B cell (primary cell): ENCODE measurements at regions not wholly inside any gene's neighbourhood (a gene's known extent, or its start where the extent isn't known, plus 50 kb on each side); places are given as distances from the start of the nearest gene placed in this dataset.

ENCODE experiments used
- CTCF ChIP-seq: fragments of 200-600 bp; IDR thresholded peaks from one replicate; pipeline ENCODE4 v1.8.0; 2022; ENCODE audit warnings: antibody characterized with exemption, mild to moderate bottlenecking
- EZH2 ChIP-seq: IDR thresholded peaks from 2 replicates; pipeline ENCODE4 v1.6.1; 2012; ENCODE audit warnings: borderline replicate concordance, low read depth, mild to moderate bottlenecking, moderate library complexity, low read length; ENCODE audit not compliant: insufficient read depth, poor library complexity, severe bottlenecking

- TF ChIP-seq CTCF (no peak), EZH2 (no peak)
Observed at GRCh38 chr9:87320146-87320884, 177.4 kb upstream of the DAPK1 start.
